ENCODE measurements at regions not wholly inside any gene's neighbourhood (a gene's known extent, or its start where the extent isn't known, plus 50 kb on each side); places are given as distances from the start of the nearest gene placed in this dataset.

DNA sequence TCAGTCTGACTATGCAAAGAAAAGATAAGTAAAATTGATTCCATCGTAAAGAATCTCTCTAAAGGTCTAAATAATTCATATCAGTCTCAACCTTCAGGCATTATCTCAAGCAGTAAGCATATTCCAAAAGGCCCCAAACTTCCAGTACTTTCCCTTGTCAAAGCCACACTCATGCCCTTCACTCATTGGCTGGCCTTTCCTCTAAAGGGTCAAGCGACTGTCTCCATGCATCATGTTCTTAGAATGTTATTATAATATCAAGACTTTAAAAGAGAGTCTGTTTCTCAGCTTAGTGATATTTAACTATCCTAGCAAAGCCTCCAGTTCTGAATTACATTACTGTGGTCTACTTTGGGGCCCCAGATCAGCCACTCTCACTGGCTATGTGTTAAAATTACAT is 271.3 kb downstream of the MREG start:
- CTCF ChIA-PET: no interaction called here
- Histone ChIP-seq H3K27me3 (ENCODE audit: insufficient read depth) (no peaks in the 10 kb centered on the region), H3K9me2 (no peaks in the 10 kb centered on the region), H2AFZ (ENCODE audit: low read depth) (0 out of 2 replicates have a peak overlapping the region, but pooled peaks have one; percentile 47), H3K27ac (ENCODE audit: low read depth in 2 of 2, low read length in 1 of 2) (no peak overlapping the region), H3K9ac (no peak overlapping the region), H3K36me3 (replicated peaks in 1 of 2; ENCODE audit: control insufficient read depth in 1 of 2, insufficient read depth in 2 of 2, low read length in 1 of 2) (no peaks in the 10 kb centered on the region), H3K9me3 (no peaks in the 10 kb centered on the region), H3F3A (replicated peaks; ENCODE audit: insufficient read depth) (no peaks in the 10 kb centered on the region), H3K4me1 (ENCODE audit: control insufficient read depth in 1 of 2, insufficient read depth in 2 of 2, low read depth in 1 of 2, low read length in 1 of 2) (no peaks in the 10 kb centered on the region; a peak in 1 of 4 replicates), H3K4me2 (no peak overlapping the region), H3K79me2 (ENCODE audit: insufficient read depth) (no peaks in the 10 kb centered on the region), H3K4me3 (ENCODE audit: low read depth in 2 of 2, low read length in 1 of 2) (no peak overlapping the region), H4K20me1 (ENCODE audit: insufficient read depth) (no peaks in the 10 kb centered on the region)
- 86% methylated on average over 2 of the region's 2 CpGs for WGBS (ENCODE audit: low lambda C conversion rate)
- TF ChIP-seq, protein P1, sequence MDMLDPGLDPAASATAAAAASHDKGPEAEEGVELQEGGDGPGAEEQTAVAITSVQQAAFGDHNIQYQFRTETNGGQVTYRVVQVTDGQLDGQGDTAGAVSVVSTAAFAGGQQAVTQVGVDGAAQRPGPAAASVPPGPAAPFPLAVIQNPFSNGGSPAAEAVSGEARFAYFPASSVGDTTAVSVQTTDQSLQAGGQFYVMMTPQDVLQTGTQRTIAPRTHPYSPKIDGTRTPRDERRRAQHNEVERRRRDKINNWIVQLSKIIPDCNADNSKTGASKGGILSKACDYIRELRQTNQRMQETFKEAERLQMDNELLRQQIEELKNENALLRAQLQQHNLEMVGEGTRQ (IDR thresholded peaks at IDR 0.05; ENCODE audit: borderline replicate concordance, low read depth, low read length): no peak
- TF ChIP-seq EZH2phosphoT487 (IDR thresholded peaks at IDR 0.05; ENCODE audit: borderline replicate concordance, low read depth): no peak
- TF ChIP-seq, protein P2, sequence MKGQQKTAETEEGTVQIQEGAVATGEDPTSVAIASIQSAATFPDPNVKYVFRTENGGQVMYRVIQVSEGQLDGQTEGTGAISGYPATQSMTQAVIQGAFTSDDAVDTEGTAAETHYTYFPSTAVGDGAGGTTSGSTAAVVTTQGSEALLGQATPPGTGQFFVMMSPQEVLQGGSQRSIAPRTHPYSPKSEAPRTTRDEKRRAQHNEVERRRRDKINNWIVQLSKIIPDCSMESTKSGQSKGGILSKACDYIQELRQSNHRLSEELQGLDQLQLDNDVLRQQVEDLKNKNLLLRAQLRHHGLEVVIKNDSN (IDR thresholded peaks at IDR 0.05; ENCODE audit: borderline replicate concordance, low read depth): no peak
- no peak for DNase-seq
- POLR2A ChIA-PET: no interaction called here

DNA sequence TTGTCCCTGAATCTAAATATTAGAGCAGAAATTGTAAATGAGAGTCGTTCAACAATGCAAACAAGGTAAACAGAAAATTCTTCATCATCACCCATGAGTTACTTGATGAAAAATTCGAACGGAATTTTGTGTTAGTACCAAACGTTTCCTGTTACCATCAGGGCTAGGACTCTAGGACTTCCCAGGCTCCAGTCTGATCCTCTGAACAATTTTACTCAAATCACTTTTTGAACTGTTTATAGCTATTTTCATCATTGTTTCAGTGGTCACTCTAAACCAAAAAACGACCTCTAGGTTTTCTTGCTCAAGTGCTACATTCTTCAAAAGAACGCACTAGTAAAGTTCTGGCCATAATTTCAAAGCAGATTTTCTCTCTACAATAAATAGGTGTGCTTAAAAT is 273.3 kb downstream of the MREG start:
- H3K9ac ChIP-seq: no peak overlapping the region
- no peak overlapping the region for H3K4me3 ChIP-seq (ENCODE audit: low read depth in 2 of 2, low read length in 1 of 2)
- no peaks in the 10 kb centered on the region for H3K36me3 ChIP-seq (replicated peaks in 1 of 2; ENCODE audit: control insufficient read depth in 1 of 2, insufficient read depth in 2 of 2, low read length in 1 of 2)
- H3K9me3 ChIP-seq: no peaks in the 10 kb centered on the region
- H3K79me2 ChIP-seq (ENCODE audit: insufficient read depth): no peaks in the 10 kb centered on the region
- H4K20me1 ChIP-seq (ENCODE audit: insufficient read depth): no peaks in the 10 kb centered on the region
- CTCF ChIA-PET: interaction anchor here (1.0 kb wide), 1 partner anchor 37 kb away, joined by 3 read pairs; no protein-coding TSS in a partner anchor
- H3K27ac ChIP-seq (ENCODE audit: low read depth in 2 of 2, low read length in 1 of 2): no peak overlapping the region
- no peaks in the 10 kb centered on the region for H3K27me3 ChIP-seq (ENCODE audit: insufficient read depth)
- TF ChIP-seq CHD2 (IDR thresholded peaks at IDR 0.05; ENCODE audit: low read length, partially characterized antibody): no peak
- TF ChIP-seq RFX5 (IDR thresholded peaks at IDR 0.05; ENCODE audit: low read length): no peak
- no peak for TF ChIP-seq RAD21 (IDR thresholded peaks at IDR 0.05; ENCODE audit: low read length)
- TF ChIP-seq FOXM1 (IDR thresholded peaks at IDR 0.05; ENCODE audit: low read depth): no peak
- TF ChIP-seq POLR2AphosphoS5 (IDR thresholded peaks at IDR 0.05; ENCODE audit: low read depth, low read length): no peak
- no peak for TF ChIP-seq TCF12 (IDR thresholded peaks at IDR 0.05)
- TF ChIP-seq YY1 (IDR thresholded peaks at IDR 0.05; ENCODE audit: low read depth): no peak
- TF ChIP-seq NRF1 (IDR thresholded peaks at IDR 0.05; ENCODE audit: low read depth, low read length): no peak
- no peak for TF ChIP-seq JUND (IDR thresholded peaks at IDR 0.05)
- TF ChIP-seq, protein P3, sequence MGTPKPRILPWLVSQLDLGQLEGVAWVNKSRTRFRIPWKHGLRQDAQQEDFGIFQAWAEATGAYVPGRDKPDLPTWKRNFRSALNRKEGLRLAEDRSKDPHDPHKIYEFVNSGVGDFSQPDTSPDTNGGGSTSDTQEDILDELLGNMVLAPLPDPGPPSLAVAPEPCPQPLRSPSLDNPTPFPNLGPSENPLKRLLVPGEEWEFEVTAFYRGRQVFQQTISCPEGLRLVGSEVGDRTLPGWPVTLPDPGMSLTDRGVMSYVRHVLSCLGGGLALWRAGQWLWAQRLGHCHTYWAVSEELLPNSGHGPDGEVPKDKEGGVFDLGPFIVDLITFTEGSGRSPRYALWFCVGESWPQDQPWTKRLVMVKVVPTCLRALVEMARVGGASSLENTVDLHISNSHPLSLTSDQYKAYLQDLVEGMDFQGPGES (IDR thresholded peaks at IDR 0.05; ENCODE audit: low read depth, low read length): no peak
- no peak for TF ChIP-seq FOSL2 (IDR thresholded peaks at IDR 0.05; ENCODE audit: borderline replicate concordance, low read depth)
- TF ChIP-seq EP300 (IDR thresholded peaks at IDR 0.05; ENCODE audit: borderline replicate concordance in 1 of 2, low read depth in 1 of 2, low read length in 1 of 2): no peak
- TF ChIP-seq RXRA (IDR thresholded peaks at IDR 0.05; ENCODE audit: borderline replicate concordance, low read depth): no peak
- TF ChIP-seq, protein P4, sequence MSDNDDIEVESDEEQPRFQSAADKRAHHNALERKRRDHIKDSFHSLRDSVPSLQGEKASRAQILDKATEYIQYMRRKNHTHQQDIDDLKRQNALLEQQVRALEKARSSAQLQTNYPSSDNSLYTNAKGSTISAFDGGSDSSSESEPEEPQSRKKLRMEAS (IDR thresholded peaks at IDR 0.05; ENCODE audit: low read depth): no peak
- no peak for TF ChIP-seq SIN3A (IDR thresholded peaks at IDR 0.05; ENCODE audit: borderline replicate concordance, low read depth, low read length)
- TF ChIP-seq RCOR1 (IDR thresholded peaks at IDR 0.05; ENCODE audit: low read length): no peak
- TF ChIP-seq GATA2 (CRISPR knock-in tag; IDR thresholded peaks at IDR 0.05): no peak
- H3K4me1 ChIP-seq (ENCODE audit: control insufficient read depth in 1 of 2, insufficient read depth in 2 of 2, low read depth in 1 of 2, low read length in 1 of 2): no peaks in the 10 kb centered on the region; a peak in 1 of 4 replicates
- no peaks in the 10 kb centered on the region for H3F3A ChIP-seq (replicated peaks; ENCODE audit: insufficient read depth)
- no peak overlapping the region for H2AFZ ChIP-seq (ENCODE audit: low read depth)
- POLR2A ChIA-PET: no interaction called here
- DNase-seq: no peak
- H3K4me2 ChIP-seq: no peak overlapping the region
- no peaks in the 10 kb centered on the region for H3K9me2 ChIP-seq
- WGBS (ENCODE audit: low lambda C conversion rate): 77% methylated on average over 6 of the region's 6 CpGs

All from SK-N-SH (cell line).